ENCODE measurements at regions not wholly inside any gene's neighbourhood (a gene's known extent, or its start where the extent isn't known, plus 50 kb on each side); places are given as distances from the start of the nearest gene placed in this dataset.

GRCh38 chr2:120669121-120669952 lies 66.3 kb upstream of the GLI2 start:
- ATAC-seq, result peak; percentile 22
- H3K9me3 ChIP-seq, result peaks cover 0 to 33% (median 0%) of the 10 kb centered on the region in 3 donors
- no peaks in the 10 kb centered on the region for H3K36me3 ChIP-seq
- TF ChIP-seq CTCF (IDR thresholded peaks at IDR 0.05), result no peak
- no peak for TF ChIP-seq POLR2A (IDR thresholded peaks at IDR 0.05)
- no peak for TF ChIP-seq EP300 (IDR thresholded peaks at IDR 0.05)
- no peak for TF ChIP-seq POLR2AphosphoS5 (IDR thresholded peaks at IDR 0.05)
- H3K4me3 ChIP-seq, result no peak overlapping the region
- H3K27me3 ChIP-seq, result peaks cover 54% of the 10 kb centered on the region
- no peak overlapping the region for H3K27ac ChIP-seq
- WGBS, 2 donors (ENCODE audit: low coverage in 1 of 2), result 0 to 26% methylated on average over 8 to 14 of the region's 23 CpGs
- peaks cover 0 to 6% (median 0%) of the 10 kb centered on the region in 3 donors for H3K4me1 ChIP-seq

GRCh38 chr2:120669971-120670370 lies 65.7 kb upstream of the GLI2 start:
- Histone ChIP-seq H3K4me1 (peaks cover 0 to 6% (median 0%) of the 10 kb centered on the region in 3 donors), H3K27me3 (peaks cover 60% of the 10 kb centered on the region), H3K4me3 (no peak overlapping the region), H3K9me3 (peaks cover 0 to 26% (median 0%) of the 10 kb centered on the region in 3 donors), H3K36me3 (no peaks in the 10 kb centered on the region), H3K27ac (no peak overlapping the region)
- no peak for ATAC-seq
- no peak for TF ChIP-seq POLR2A (IDR thresholded peaks at IDR 0.05)
- TF ChIP-seq EP300 (IDR thresholded peaks at IDR 0.05), result no peak
- no peak for TF ChIP-seq POLR2AphosphoS5 (IDR thresholded peaks at IDR 0.05)
- no peak for TF ChIP-seq CTCF (IDR thresholded peaks at IDR 0.05)
- WGBS, 2 donors (ENCODE audit: low coverage in 1 of 2), result 43% methylated on average over 2 of the region's 12 CpGs; no CpG with 5 or more reads in 1 of the 2 donors

DNA sequence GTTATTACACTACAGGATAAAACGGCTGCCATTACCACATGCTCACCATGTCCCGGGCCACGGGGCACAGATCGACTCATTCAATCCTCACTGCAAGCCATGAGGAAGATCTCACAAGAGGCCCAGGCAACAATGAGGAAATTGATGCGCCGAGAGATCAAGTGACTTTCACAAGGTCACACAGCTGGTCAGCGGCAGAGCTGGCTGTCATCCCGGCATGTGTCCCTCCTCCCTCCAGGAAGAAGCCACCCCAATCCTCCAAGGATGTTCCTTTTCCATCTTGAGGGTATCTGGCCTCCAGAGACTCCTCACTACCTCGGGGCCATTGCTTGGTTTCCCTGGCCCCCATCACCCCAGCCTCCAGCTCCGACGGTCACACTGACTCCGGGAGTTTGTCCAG lies 65.3 kb upstream of the GLI2 start:
- no peak for ATAC-seq
- H3K4me3 ChIP-seq, result no peak overlapping the region
- WGBS, 2 donors (ENCODE audit: low coverage in 1 of 2), result 93% methylated on average over 5 of the region's 12 CpGs; no CpG with 5 or more reads in 1 of the 2 donors
- peaks cover 0 to 6% (median 0%) of the 10 kb centered on the region in 3 donors for H3K4me1 ChIP-seq
- H3K9me3 ChIP-seq, result peaks cover 0 to 22% (median 0%) of the 10 kb centered on the region in 3 donors
- peaks cover 64% of the 10 kb centered on the region for H3K27me3 ChIP-seq
- H3K36me3 ChIP-seq, result no peaks in the 10 kb centered on the region
- no peak overlapping the region for H3K27ac ChIP-seq
- TF ChIP-seq POLR2A (IDR thresholded peaks at IDR 0.05), result no peak
- no peak for TF ChIP-seq CTCF (IDR thresholded peaks at IDR 0.05)
- TF ChIP-seq EP300 (IDR thresholded peaks at IDR 0.05), result no peak
- no peak for TF ChIP-seq POLR2AphosphoS5 (IDR thresholded peaks at IDR 0.05)

DNA sequence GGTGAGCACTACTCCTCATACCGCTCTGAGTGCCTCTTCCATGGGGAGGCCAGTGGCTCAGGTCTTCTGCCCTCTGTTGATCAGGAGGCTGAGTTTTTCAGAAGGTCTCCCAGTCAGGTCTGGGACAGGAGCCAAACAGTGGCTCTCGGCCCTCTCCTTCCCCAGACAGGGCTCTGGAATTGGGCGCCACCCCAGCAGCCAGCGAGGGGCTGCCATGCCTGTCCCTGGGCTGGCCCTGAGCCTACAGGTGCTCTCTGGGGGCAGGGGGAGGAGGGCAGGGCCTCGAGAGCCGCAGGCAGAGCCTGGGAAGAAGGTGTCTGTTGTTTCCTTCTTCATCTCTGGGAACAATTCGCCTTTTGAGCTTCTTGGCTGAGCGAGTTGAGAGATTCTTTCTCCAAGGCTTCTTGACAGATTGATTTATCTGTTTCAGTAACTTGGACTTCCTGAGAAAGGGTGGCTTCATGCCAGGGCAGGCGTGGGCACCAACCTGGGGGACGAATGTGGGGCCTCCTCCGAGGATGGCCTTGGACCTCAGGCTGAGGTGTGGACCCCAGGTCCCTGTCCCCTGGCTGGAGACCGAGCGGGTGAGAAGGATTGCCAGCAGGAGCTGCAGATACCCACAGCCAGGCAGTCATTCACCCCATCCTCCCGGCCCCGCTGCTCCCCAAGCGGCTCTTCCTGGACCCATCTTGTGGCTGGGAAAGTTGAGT lies 64.7 kb upstream of the GLI2 start:
- 20 to 48% methylated on average over 1 to 4 of the region's 16 CpGs for WGBS, 2 donors (ENCODE audit: low coverage in 1 of 2)
- H3K4me3 ChIP-seq, result no peak overlapping the region
- TF ChIP-seq EP300 (IDR thresholded peaks at IDR 0.05) (no peak), CTCF (IDR thresholded peaks at IDR 0.05) (no peak), POLR2AphosphoS5 (IDR thresholded peaks at IDR 0.05) (no peak), POLR2A (IDR thresholded peaks at IDR 0.05) (no peak)
- H3K36me3 ChIP-seq, result no peaks in the 10 kb centered on the region
- H3K27me3 ChIP-seq, result peaks cover 70% of the 10 kb centered on the region
- ATAC-seq, result no peak
- peaks cover 0 to 6% (median 0%) of the 10 kb centered on the region in 3 donors for H3K4me1 ChIP-seq
- no peak overlapping the region for H3K27ac ChIP-seq
- peaks cover 0 to 17% (median 0%) of the 10 kb centered on the region in 3 donors for H3K9me3 ChIP-seq

Data from gastroesophageal sphincter (tissue), 4 donors.